PFSK-1 (cell line): ENCODE measurements at regions not wholly inside any gene's neighbourhood (a gene's known extent, or its start where the extent isn't known, plus 50 kb on each side); places are given as distances from the start of the nearest gene placed in this dataset.

Experiments used
- FOXP2 ChIP-seq: optimal IDR thresholded peaks from 2 replicates; pipeline ENCODE3; 2011; ENCODE audit warnings: borderline replicate concordance, control low read depth, inconsistent platforms; ENCODE audit not compliant: insufficient read depth; ENCODE audit errors: extremely low read length, extremely low read depth
- POLR2AphosphoS5 ChIP-seq: IDR thresholded peaks from 2 replicates; pipeline ENCODE4 v1.6.1; 2012; ENCODE audit warnings: low read depth, mild to moderate bottlenecking, control low read depth, low read length, moderate library complexity
- REST ChIP-seq, 2 experiments: IDR thresholded peaks; 2 replicates each; pipeline versions ENCODE4 v1.6.1 to v1.8.0; 2011 to 2012; ENCODE audit warnings: low read depth in 2 of 2, low read length in 2 of 2, control low read depth in 1 of 2, inconsistent platforms in 1 of 2, mild to moderate bottlenecking in 1 of 2, moderate library complexity in 1 of 2; ENCODE audit not compliant: insufficient read depth in 1 of 2
- SIN3A ChIP-seq: IDR thresholded peaks from 2 replicates; pipeline ENCODE4 v1.6.1; 2012; ENCODE audit warnings: mild to moderate bottlenecking, low read length, moderate library complexity, borderline replicate concordance; ENCODE audit not compliant: insufficient read depth
- TAF1 ChIP-seq: IDR thresholded peaks from 2 replicates; pipeline ENCODE4 v1.6.1; 2012; ENCODE audit warnings: low read length, control low read depth, borderline replicate concordance; ENCODE audit not compliant: insufficient read depth

DNA sequence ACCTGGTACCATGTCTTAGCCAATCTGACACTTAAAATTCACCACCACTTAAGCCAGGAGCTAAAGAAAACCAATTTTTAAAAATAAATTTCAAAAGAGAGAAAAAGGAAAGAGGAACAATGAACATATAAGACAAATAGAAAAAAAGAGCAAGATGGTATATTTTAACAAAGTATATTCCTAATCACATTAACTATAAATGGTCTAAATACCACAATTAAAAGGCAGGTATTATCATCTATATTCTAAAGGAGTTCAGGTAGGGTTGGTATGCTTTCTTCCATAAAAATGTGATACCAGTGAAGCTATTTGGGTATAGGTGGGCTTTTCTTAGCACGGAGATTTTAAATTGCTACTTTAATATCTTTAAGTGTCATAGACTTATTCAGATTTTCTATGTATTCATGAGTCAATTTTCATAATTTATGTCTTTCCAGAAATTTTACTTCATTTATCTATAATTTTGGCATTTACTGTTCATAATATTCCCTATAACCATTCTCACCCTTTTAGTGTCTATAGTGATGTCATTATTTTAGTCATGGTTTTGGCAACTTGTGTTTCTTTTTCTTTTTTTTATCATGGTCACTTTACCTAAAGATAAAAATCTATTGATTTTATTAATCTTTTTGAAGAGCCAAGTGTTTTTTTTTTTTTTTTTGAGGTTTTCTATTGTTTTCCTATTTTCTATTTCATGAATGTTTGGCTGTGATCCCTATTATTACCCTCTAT lies 56.5 kb upstream of the IGLL5 start:
- no peak for TF ChIP-seq SIN3A
- no peak for TF ChIP-seq FOXP2
- TF ChIP-seq REST (IDR thresholded peaks at IDR 0.05; ENCODE audit: insufficient read depth in 1 of 2, low read depth in 2 of 2, low read length in 2 of 2), result no peak

- TF ChIP-seq REST (IDR thresholded peaks at IDR 0.05; ENCODE audit: insufficient read depth in 1 of 2, low read depth in 2 of 2, low read length in 2 of 2) (no peak), FOXP2 (no peak), SIN3A (no peak)
These were observed 54.6 kb upstream of the IGLL5 start for GRCh38 chr22:22833059-22833458.

- TF ChIP-seq FOXP2 (no peak), SIN3A (no peak), REST (IDR thresholded peaks at IDR 0.05; ENCODE audit: insufficient read depth in 1 of 2, low read depth in 2 of 2, low read length in 2 of 2) (no peak), TAF1 (no peak), POLR2AphosphoS5 (no peak)
These were observed 54.1 kb upstream of the IGLL5 start for GRCh38 chr22:22833488-22833887.

- TF ChIP-seq TAF1 (no peak), POLR2AphosphoS5 (no peak), FOXP2 (no peak), SIN3A (no peak), REST (IDR thresholded peaks at IDR 0.05; ENCODE audit: insufficient read depth in 1 of 2, low read depth in 2 of 2, low read length in 2 of 2) (no peak)
These were observed 53.4 kb upstream of the IGLL5 start for GRCh38 chr22:22834204-22834603.

DNA sequence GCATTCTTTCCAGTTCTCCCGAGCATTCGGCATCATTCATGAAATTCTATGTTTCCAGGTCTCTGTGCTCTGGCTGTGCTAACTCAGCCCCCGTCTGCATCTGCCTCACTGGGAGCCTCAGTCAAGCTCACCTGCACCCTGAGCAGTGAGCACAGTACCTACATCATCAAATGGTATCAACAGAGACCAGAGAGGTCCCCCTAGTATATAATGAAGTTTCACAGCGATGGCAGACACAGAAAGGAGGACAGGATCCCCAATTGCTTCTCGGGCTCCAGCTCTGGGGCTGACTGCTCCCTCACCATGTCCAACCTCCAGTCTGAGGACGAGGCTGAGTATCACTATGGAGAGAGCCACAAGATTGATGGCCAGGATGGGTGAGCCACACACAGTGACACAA lies 52.8 kb upstream of the IGLL5 start:
- no peak for TF ChIP-seq FOXP2
- no peak for TF ChIP-seq POLR2AphosphoS5
- TF ChIP-seq SIN3A, result no peak
- no peak for TF ChIP-seq REST (IDR thresholded peaks at IDR 0.05; ENCODE audit: insufficient read depth in 1 of 2, low read depth in 2 of 2, low read length in 2 of 2)
- no peak for TF ChIP-seq TAF1
